B cell (primary cell): ENCODE measurements at regions not wholly inside any gene's neighbourhood (a gene's known extent, or its start where the extent isn't known, plus 50 kb on each side); places are given as distances from the start of the nearest gene placed in this dataset.

Experiments used
- EZH2 ChIP-seq: IDR thresholded peaks from 2 replicates; pipeline ENCODE4 v1.6.1; 2012; ENCODE audit warnings: borderline replicate concordance, low read depth, mild to moderate bottlenecking, moderate library complexity, low read length; ENCODE audit not compliant: insufficient read depth, poor library complexity, severe bottlenecking
- TF ChIP-seq, protein P1 (sequence below): fragments of 200-600 bp; IDR thresholded peaks from one replicate; pipeline ENCODE4 v1.8.0; 2022; ENCODE audit warnings: antibody characterized with exemption, mild to moderate bottlenecking

DNA sequence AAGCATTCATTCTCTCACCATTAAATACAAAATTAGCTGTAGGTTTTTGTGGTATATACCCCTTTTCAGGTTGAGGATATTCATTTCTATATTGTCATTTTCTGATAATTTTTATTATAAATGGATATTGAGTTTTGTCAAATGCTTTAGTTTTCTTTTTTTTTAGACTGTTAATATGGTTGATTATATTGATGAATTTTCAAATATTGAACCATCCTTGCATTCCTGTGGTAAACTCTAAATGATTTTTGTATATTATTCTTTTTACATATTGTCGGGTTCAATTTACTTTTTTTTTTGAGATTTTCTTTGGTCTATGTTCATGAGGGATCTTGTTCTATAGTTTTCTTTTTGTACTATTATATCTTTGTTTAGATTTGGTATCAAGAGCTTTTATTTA, 165.1 kb downstream of the GPAT3 start:
- TF ChIP-seq, protein P1, sequence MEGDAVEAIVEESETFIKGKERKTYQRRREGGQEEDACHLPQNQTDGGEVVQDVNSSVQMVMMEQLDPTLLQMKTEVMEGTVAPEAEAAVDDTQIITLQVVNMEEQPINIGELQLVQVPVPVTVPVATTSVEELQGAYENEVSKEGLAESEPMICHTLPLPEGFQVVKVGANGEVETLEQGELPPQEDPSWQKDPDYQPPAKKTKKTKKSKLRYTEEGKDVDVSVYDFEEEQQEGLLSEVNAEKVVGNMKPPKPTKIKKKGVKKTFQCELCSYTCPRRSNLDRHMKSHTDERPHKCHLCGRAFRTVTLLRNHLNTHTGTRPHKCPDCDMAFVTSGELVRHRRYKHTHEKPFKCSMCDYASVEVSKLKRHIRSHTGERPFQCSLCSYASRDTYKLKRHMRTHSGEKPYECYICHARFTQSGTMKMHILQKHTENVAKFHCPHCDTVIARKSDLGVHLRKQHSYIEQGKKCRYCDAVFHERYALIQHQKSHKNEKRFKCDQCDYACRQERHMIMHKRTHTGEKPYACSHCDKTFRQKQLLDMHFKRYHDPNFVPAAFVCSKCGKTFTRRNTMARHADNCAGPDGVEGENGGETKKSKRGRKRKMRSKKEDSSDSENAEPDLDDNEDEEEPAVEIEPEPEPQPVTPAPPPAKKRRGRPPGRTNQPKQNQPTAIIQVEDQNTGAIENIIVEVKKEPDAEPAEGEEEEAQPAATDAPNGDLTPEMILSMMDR = no peak
- TF ChIP-seq EZH2 = no peak
